ENCODE measurements at regions not wholly inside any gene's neighbourhood (a gene's known extent, or its start where the extent isn't known, plus 50 kb on each side); places are given as distances from the start of the nearest gene placed in this dataset.

- no peaks in the 10 kb centered on the region for H3K4me1 ChIP-seq (ENCODE audit: insufficient read depth)
- H3K27me3 ChIP-seq = no peaks in the 10 kb centered on the region
- intact Hi-C loops (cut with DNase I) = no loop called here
- H3K27ac ChIP-seq = no peak overlapping the region
- H3K36me3 ChIP-seq = no peaks in the 10 kb centered on the region
- no peak for DNase-seq
- TF ChIP-seq POLR2A (IDR thresholded peaks at IDR 0.05) = no peak
- no peak for TF ChIP-seq CTCF (IDR thresholded peaks at IDR 0.05)
- no peak for TF ChIP-seq EP300 (IDR thresholded peaks at IDR 0.05)
- no peaks in the 10 kb centered on the region for H3K9me3 ChIP-seq
- H3K4me3 ChIP-seq = no peak overlapping the region
- 83 to 94% (median 90%) methylated on average over 3 of the region's 3 CpGs for WGBS, 3 donors
Observed at GRCh38 chr12:5269846-5270245, 162.1 kb upstream of the NTF3 start.

- no peaks in the 10 kb centered on the region for H3K9me3 ChIP-seq
- H3K4me1 ChIP-seq (ENCODE audit: insufficient read depth) = no peaks in the 10 kb centered on the region
- WGBS, 3 donors = 74 to 81% (median 76%) methylated on average over 6 of the region's 6 CpGs
- no peaks in the 10 kb centered on the region for H3K36me3 ChIP-seq
- DNase-seq = no peak
- no peak overlapping the region for H3K27ac ChIP-seq
- no peaks in the 10 kb centered on the region for H3K27me3 ChIP-seq
- H3K4me3 ChIP-seq = no peak overlapping the region
- intact Hi-C loops (cut with DNase I) = no loop called here
- TF ChIP-seq POLR2A (IDR thresholded peaks at IDR 0.05) = no peak
- TF ChIP-seq EP300 (IDR thresholded peaks at IDR 0.05) = no peak
- TF ChIP-seq CTCF (IDR thresholded peaks at IDR 0.05) = no peak
Observed at GRCh38 chr12:5272018-5272785, 159.7 kb upstream of the NTF3 start.

- intact Hi-C loops (cut with DNase I) = no loop called here
- H3K27ac ChIP-seq = no peak overlapping the region
- no peaks in the 10 kb centered on the region for H3K4me1 ChIP-seq (ENCODE audit: insufficient read depth)
- no peaks in the 10 kb centered on the region for H3K27me3 ChIP-seq
- no peaks in the 10 kb centered on the region for H3K36me3 ChIP-seq
- no peaks in the 10 kb centered on the region for H3K9me3 ChIP-seq
- H3K4me3 ChIP-seq = no peak overlapping the region
- WGBS, 3 donors = 67 to 77% (median 69%) methylated on average over 8 of the region's 8 CpGs
- TF ChIP-seq POLR2A (IDR thresholded peaks at IDR 0.05) = no peak
- no peak for TF ChIP-seq EP300 (IDR thresholded peaks at IDR 0.05)
- no peak for TF ChIP-seq CTCF (IDR thresholded peaks at IDR 0.05)
- DNase-seq = no peak
Observed at GRCh38 chr12:5273709-5274108, 158.2 kb upstream of the NTF3 start.

- intact Hi-C loops (cut with DNase I) = no loop called here
- Histone ChIP-seq H3K36me3 (no peaks in the 10 kb centered on the region), H3K27me3 (no peaks in the 10 kb centered on the region), H3K9me3 (no peaks in the 10 kb centered on the region), H3K27ac (no peak overlapping the region), H3K4me1 (ENCODE audit: insufficient read depth) (no peaks in the 10 kb centered on the region), H3K4me3 (no peak overlapping the region)
- DNase-seq = no peak
- 77 to 81% (median 79%) methylated on average over 4 of the region's 4 CpGs for WGBS, 3 donors
- TF ChIP-seq POLR2A (IDR thresholded peaks at IDR 0.05) (no peak), EP300 (IDR thresholded peaks at IDR 0.05) (no peak), CTCF (IDR thresholded peaks at IDR 0.05) (no peak)
Observed at GRCh38 chr12:5276327-5276880, 155.5 kb upstream of the NTF3 start.

Measured in ovary (tissue), 7 donors.